DMS114 treated with DMSO at 0.1 percent for 48 hours (cell line): ENCODE measurements at regions not wholly inside any gene's neighbourhood (a gene's known extent, or its start where the extent isn't known, plus 50 kb on each side); places are given as distances from the start of the nearest gene placed in this dataset.
"Not testable (repeated sequence)": the region's sequence is repeated elsewhere in the genome, so short reads cannot be mapped to it uniquely, and the experiment has no call there.

Experiments used
- DNase-seq: peaks from one replicate; lab custom pipeline; 2025; ENCODE audit not compliant: unreplicated experiment; lab: John Stamatoyannopoulos, UW

DNA sequence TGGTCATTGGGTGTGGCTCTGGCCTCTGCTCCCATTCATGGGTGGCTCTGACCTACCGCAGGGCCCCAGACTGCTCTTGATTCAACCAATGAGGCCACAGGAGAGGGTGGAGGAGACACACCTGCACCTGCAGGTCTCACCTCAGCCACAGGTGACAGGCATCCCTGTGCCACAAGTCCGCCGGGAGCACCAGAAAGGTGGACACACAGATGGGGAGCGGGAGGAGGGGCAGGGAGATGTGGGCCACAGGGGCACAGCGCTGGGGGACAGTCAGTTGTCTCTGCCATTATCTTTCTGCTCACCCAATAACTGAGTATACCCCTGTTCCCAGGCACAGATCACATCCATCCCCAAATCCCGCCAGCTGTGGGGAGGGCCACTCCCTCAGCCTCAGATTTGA, 189.1 kb upstream of the SALL3 start:
- DNase-seq, result no peak

DNA sequence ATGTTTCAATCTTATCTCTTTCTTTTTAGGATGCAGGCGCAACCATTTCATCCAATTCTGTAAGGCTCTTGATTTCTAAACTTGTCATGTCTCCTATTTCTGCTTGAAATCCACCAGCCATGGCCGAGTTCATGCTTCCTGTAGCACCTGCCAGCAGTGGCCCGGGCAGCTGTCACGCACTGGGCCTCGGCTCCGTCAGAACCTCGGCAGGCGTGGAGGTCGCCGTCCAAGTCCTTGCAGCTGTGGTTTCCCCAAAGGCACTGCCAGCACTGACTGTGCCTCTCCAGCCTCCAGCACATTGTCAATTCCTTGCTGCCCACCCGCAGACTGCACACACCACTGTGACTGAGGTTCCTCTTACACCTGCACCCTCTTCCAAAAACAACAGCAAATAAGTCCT, 188.7 kb upstream of the SALL3 start:
- DNase-seq, result no peak

DNA sequence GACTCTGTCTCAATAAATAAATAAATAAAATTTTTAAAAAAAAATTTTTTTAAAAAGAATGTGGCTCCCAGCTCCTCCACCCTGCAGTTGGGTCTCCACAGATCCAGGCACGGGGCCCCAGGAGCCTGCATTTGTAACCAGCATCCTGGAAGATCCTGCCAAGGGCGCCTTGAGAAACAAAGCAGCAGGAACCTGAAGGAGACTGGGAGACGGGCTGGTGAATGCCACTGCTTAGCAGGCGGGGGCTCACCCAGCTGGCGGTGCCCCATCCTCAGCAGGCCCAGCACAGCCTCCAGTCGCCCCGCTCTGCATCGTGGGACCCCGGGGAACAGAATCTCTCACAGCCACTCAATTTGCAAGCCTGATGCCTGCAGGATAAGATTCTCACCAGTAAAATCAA, 187.5 kb upstream of the SALL3 start:
- DNase-seq, result no peak

DNA sequence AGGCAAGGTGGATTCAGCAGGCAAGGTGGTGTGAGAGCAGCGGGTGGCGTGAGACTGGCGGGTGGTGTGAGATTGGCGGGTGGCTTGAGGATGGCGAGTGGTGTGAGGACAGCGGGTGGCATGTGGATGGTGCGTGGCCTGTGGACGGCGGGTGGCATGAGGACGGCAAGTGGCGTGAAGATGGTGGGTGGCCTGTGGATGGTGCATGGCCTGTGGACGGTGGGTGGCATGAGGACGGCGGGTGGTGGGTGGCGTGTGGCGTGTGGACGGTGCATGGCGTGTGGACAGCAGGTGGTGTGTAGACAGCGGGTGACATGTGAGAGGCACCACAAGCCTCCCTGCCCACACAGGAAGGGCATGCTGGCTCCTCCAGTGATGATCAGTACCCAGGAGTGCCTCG, 186.9 kb upstream of the SALL3 start:
- DNase-seq, result no peak

DNA sequence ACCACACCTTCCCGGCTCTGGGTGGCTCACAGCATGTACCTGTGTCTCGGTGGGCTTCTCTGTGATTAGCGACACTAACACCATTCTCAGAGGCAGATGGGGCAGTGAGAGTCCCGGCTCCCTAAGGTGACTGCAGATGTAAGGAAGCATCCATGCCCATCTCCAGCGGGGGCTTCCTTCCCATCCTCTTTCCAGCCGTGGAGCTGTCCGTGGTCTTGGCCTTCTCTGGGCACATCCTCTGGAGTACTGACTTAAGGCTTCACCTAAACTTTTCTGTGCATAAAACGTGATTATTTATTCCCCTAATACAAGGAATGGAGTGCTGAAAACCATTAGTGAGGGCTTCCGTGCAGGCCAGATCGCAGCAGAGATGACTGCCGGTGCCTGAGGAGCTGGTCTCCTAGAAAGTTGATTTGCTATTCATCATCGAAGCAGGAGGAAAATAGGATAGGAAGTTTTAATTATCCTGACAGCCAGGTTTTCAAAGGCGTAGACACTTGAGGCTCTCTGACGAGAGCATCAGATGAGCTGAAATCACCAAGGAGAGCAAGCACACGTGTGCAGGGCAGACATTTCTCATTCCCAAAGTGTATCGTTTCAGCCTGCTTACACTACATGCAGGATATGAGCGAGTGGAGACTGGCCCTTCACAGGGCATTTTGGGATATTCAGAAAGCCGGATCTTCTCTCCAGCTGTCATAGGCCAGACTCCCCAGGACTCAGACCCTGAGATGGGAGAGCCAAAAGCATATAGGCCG, 186.1 kb upstream of the SALL3 start:
- DNase-seq, result no peak

DNA sequence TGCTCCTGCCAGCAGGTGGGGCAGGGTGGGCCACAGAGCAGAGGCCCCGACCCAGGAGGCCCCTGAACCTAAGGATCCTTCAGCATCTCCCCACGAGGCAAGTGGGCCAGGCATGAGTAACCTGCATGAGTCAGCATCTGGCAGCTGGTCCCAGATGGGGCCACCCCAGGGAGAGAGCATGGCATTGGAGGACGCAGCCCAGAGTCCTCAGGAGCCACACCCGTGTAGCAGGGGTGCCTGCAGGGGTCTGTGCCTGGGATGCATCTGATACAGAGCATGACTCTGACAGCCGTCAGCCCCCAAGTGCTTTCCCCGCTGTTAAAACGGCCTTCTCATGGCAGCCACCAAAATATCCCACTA, 185.6 kb upstream of the SALL3 start:
- DNase-seq, result no peak

DNA sequence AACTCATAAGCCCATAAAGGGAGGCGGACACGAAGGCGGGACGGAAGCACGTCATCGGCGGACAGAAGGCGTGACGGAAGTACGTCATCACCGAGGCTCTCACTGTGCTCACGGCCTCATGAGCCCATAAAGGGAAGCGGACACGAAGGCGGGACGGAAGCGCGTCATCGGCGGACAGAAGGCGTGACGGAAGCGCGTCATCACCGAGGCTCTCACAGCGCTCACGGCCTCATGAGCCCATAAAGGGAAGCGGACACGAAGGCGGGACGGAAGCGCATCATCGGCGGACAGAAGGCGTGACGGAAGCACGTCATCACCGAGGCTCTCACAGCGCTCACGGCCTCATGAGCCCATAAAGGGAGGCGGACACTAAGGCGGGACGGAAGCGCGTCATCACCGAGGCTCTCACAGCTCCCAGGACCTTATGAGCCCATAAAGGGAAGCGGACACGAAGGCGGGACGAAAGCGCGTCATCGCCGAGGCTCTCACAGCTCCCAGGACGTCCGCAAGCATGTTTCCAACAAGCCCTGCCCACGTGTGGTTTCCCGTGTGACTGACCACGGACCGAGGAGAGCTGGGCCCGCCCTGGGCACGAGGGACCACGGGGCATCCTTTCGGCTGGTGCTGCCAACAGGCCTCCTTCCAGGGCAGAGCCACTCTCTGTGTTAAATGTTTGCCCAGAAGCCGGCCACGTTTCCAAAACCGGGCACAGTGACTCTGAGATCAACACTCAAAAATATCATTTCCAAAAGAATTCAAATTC, 182.7 kb upstream of the SALL3 start:
- no peak for DNase-seq

DNA sequence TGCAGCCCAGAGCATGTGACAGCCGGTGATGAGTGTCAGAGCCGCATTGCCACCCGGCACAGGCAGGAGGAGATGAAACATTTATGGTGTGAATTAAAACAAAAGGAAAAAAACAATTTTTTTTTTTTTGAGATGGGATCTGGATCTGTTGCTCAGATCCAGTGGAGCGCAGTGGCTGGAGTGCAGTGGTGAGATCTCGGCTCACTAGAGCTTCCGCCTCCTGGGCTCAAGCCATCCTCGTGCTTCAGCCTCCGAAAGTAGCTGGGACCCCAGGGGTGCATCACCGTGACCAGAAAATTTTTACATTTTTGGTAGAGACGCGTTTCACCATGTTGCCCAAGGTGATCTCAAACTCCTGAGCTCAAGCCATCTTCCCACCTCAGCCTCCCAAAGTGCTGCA, 182.1 kb upstream of the SALL3 start:
- no peak for DNase-seq

DNA sequence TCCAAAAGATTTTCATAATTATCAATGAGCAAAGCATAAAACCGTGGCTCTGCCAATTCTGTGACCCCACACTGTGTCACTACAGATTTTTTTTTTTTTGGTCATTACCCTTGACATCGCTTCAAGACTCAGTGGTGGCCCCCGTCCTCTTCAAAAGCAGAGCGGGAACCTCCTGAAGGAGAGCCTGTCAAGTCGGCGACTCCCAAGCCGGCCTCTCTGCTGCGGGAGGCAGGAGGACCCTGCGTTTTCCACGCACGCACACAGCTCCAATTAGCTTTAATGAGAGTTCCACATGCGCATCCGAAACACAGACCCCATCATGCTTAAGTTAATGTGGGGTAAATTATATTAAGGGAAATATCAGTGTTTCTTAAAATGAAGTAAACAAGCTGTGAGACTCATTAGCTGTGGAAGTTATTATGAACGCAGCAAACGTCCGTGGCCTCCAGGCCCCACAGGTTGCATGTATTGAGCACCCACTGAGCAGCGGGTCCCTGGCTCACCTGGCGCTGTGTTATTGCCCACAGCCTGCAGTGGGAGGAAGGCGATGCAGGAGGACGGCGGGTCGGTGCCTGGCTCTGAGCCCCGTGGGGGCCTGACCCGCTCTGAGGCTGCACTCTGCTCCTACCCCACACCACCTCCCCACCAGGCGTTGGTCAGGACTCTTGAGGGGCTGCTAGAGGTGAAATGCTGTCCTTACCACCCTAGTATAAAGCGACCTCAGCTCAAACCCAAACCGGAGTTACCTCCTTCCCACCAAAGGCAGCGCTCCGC, 181.0 kb upstream of the SALL3 start:
- DNase-seq, result no peak

DNA sequence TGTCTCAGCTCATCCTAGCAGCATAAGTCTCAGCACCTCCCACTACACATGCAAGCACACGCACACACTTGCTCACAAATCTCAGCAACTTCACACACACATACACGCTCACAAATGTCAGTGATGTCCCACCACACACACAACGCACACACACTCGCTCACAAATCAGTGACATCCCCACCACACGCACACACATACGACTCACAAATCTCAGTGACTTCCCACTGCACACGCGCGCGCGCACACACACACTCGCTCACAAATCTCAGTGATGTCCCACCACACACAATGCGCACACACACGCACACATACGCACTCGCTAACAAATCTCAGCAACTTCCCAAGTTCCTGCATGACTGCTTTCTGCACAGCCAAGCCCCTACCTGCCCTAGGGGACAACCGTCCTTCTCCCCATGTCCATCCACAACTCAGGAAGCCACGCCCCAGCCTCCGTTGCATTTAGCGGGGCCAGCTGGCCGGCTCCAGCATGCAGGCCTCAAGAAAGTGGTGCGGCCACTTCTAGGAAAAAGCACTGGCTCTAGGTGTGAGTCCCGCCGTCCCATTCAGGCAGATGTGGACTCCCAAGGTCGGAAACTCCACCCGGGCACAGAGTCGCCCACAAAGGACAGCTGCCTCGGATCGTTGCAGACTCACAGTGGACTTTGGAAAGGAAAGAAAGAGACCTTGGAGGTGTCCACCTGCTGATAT, 180.1 kb upstream of the SALL3 start:
- no peak for DNase-seq

DNA sequence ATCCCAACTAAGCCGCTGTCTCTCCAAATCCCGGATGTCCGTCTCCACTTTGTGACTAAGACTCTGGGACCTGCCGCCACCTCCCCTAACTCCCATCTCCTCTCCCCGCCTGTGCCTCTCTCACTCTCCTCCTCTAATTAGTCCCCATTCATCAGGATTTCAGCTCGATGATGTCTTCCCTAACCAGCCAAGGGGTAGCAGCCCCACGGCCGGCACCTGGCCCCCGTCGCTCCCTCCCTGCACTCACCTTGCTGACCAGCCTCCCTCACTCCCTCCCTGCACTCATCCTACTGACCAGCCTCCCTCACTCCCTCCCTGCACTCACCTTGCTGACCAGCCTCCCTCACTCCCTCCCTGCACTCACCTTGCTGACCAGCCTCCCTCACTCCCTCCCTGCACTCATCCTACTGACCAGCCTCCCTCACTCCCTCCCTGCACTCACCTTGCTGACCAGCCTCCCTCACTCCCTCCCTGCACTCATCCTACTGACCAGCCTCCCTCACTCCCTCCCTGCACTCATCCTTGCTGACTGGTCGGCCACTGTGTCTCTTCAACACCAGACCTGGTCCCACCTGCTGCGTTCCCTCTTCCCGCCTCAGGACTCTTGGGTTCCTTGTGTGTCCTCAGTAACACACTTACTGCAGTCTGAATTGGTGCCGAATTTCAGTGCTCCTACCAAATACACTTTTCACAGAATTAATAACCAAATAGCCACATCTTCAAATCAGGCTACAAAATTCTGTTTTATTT, 179.3 kb upstream of the SALL3 start:
- DNase-seq, result not testable (repeated sequence)

DNA sequence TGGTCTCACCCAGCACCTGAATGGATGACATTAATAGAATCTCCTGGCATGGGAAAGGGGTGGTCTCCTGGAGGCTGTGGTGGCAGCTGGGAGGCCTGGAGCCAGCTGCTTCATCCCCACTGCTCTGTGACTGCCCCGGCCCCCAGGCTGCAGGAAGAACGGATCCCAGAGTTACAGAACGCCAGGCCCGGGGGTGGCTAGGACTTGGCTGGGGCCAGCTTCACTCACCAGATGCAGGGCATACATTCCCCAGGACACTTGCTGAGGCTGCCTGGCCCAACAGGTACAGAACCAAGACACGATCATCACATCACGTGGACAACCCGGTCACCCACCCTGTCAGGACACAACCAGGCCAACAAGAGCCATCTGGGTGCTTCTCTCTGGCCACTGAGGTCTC, 178.6 kb upstream of the SALL3 start:
- no peak for DNase-seq

DNA sequence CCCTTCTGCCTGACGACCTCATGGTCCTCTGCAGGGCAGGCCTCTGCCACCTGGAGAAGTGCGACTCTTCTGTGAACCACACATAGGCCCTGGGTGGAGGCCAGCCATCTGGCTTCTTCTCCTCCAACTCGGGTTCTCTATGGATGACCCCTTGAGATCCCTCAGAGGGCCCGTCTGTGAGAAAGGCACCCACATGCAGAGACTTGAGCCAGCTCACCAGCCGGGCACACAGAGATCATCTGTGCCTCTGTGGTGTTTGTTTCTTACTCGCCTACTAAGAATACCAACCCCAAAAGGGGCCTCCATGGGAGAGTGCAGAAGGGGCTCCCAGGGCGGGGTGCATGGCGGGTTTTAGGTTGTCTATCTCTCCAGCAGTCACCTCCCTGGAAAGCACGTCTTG, 176.5 kb upstream of the SALL3 start:
- no peak for DNase-seq

DNA sequence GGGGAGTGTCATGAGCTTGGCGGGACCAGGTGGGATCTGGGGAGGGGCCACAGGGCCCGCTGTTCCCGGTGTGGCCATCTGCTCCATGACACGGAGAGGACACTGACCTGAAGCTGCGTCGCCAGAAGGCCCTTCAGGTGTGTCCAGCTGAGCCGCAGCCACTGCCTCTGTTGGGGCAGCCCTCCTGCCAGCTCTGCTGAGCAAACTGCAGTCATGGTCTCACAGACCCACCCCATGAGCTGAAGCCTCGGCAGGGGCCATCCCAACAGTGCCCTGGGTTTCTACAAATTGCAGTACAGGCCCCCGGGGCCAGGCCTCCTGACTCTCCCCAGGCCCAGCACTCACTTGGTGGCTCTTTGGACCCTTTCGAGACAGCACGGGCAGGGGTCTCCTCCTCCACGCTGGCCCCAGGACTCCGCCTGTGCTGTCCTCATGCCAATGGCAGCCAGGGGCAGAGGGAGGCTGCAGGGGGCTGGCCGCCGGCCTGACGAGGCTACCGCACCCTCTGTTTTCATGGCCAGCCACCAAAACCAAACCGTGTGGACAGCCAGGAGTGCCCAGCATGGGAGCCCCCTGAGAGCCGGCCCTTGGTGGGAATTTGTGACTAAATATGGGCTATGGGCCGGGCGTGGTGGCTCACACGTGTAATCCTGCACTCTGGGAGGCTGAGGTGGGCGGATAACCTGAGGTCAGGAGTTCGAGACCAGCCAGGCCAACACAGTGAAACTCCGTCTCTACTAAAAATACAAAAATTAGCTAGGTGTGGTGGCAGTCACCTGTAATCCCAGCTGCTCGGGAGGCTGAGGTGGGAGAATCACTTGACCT, 175.2 kb upstream of the SALL3 start:
- no peak for DNase-seq

DNA sequence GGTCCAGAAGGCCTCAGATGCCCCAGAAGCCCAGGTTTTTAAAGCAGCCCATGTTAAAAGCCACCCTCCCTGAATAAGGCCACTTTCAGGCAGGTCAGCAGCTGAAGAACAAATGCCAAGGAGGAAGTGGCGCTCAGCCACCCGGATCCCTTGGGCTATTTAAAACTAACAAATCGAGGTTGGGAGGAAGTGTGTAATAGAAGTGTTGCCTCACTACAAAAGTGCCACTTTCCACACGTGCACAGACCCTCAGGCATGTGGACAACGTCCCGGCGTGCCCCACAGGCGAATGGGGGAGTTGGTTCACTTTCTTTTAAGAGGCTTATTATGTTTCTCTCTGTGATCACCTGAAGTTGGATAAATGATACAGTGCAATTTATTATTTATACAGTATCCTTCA, 173.8 kb upstream of the SALL3 start:
- DNase-seq, result no peak

DNA sequence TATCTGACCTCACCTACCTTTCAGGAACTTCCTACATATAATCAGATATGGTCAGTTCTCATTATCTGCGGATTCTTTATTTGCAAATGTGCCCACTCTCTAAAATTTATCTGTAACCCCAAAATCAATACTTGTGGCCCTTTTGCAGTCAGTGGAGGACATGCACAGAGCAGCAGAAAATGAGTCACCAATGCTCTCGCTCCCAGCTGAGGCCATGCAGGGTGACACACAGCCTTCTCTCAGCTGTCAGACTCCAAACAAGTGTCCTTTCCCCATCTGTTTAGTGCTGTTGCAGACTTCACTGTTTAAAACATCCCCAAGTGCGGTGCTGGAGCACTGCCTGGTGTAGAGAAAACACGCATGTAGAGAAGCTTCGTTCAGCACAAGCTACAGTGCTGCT, 171.9 kb upstream of the SALL3 start:
- no peak for DNase-seq

DNA sequence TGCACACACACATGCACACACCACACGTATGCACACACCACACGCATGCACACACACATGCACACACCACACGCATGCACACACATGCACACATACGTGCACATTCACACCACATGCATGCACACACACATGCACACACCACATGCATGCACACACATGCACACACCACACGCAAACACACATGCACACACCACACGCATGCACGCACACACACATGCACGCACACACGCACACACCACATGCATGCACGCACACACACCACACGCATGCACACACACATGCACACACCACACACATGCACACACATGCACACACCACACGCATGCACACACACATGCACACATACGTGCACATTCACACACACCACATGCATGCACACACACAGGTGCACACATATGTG, 169.8 kb upstream of the SALL3 start:
- DNase-seq, result no peak

DNA sequence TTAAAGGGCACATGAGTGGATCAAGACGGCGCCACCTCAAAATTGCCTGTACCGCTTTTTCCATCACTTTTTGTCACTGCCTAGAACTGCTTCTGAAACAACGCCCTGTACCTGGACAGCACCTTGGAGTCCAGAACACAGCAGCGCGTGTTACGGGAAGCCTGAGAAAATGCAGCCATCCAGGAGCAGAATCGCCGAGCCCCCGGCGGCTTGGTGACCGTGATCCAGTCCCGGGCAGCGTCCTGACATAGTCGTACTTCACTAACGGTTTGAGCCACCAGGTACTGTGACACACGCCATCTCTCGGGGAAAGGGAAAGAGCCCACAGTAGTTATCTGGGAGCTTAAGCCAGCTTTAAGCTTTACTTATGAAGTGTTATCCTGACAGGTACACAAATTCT, 168.9 kb upstream of the SALL3 start:
- no peak for DNase-seq

DNA sequence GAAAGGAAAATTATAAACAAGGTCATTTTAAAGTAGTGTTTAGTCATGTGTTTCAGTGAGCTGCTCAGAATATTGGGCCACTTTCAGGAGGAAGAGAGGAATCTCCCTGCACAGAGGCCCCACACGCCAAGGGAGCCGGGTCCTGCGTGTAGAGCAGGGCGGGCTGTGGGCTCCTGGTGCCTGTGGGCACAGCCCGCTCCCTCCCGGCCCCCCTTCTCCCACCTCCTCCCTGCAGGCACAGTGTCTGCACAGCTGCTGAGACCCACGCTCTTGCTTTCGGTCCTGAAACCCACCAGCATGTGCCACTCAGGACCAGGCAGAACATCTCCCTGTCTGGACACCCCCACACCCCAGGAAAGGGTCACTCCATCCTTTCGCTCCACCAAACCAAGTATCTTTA, 167.6 kb upstream of the SALL3 start:
- no peak for DNase-seq

DNA sequence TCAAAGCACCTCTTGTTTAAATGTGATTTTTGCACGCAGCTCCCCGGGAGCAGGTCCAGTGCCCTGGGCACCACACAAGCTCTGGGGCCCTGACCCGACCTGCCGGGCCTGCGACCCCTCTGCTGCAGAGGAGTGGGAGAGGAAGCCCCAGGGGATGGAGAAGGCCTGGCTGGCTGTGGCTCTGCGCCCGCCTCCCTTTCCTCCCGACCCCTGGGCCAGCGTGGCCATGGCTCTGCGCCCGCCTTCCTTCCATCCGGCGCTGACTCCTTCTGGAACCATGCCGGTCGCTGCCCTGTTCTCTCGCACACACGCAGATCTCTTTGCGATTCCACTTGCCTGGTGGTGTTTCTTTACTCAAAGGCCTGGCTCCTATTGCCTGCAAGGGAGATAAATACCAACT, 166.5 kb upstream of the SALL3 start:
- no peak for DNase-seq
